ENCODE measurements at regions not wholly inside any gene's neighbourhood (a gene's known extent, or its start where the extent isn't known, plus 50 kb on each side); places are given as distances from the start of the nearest gene placed in this dataset.

DNA sequence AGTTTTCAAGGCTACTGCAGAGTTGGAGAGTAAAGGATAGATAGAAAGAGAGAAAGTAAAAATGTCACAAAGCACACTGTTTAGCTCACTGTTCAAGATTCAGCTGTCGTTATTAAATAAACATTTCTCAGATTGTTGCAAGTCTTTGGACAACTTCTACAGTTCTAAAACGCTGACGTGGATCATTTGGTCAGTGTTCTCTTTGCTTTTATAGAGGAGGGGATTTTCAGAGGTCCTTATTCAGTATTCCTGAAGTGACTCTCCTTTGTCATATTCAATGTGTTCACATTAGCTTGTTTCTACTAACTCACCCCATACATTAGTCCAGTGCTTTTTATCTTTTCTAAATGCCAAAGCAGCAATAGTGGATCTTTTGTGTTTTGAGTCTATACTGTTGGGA is 154.7 kb upstream of the ARGLU1 start:
- Histone ChIP-seq H3K9me3 (replicated peaks; ENCODE audit: control insufficient read depth, insufficient read depth, low read length) (no peaks in the 10 kb centered on the region), H3K9me1 (replicated peaks; ENCODE audit: control insufficient read depth, extremely low read depth, insufficient read depth, low read length) (no peaks in the 10 kb centered on the region), H3K27ac (ENCODE audit: insufficient read depth, low read depth, low read length) (no peak overlapping the region), H3K9ac (replicated peaks; ENCODE audit: extremely low read depth, insufficient read depth, low read length) (no peak overlapping the region), H3K4me3 (replicated peaks in 1 of 3; ENCODE audit: insufficient read depth in 1 of 3, low read depth in 1 of 3, low read length in 3 of 3) (no peak overlapping the region), H3K4me1 (ENCODE audit: control insufficient read depth, extremely low read depth, insufficient read depth, low read length) (no peaks in the 10 kb centered on the region), H3K79me2 (ENCODE audit: control insufficient read depth, insufficient read depth, low read length) (no peaks in the 10 kb centered on the region), H4K20me1 (replicated peaks; ENCODE audit: control insufficient read depth, extremely low read depth, insufficient read depth, low read length) (no peaks in the 10 kb centered on the region), H3K36me3 (ENCODE audit: control insufficient read depth in 2 of 2, extremely low read depth in 1 of 2, insufficient read depth in 2 of 2, low read length in 2 of 2) (no peaks in the 10 kb centered on the region), H2AFZ (ENCODE audit: low read depth, low read length) (no peak overlapping the region), H3K4me2 (ENCODE audit: insufficient read depth, low read length) (no peak overlapping the region), H3K27me3 (ENCODE audit: control insufficient read depth in 2 of 2, insufficient read depth in 2 of 2, low read length in 2 of 2) (no peaks in the 10 kb centered on the region)
- intact Hi-C loops (cut with micrococcal nuclease) (no loop called here), dilution Hi-C loops (cut with MboI; ENCODE audit: extremely low pct_ligation_motif_present, low sequenced_read_pairs) (no loop called here)
- ChIA-PET CTCF (no interaction called here), POLR2A (no interaction called here)
- FAIRE-seq = no peak
- DNase-seq (ENCODE audit: low read depth, low spot score) = no peak
- TF ChIP-seq GATA2 (IDR thresholded peaks at IDR 0.05; ENCODE audit: insufficient read depth, insufficient read length, low read depth, low read length) = no peak
- no peak for TF ChIP-seq POLR2A (IDR thresholded peaks at IDR 0.05; ENCODE audit: low read depth, low read length)
- TF ChIP-seq, protein P1, sequence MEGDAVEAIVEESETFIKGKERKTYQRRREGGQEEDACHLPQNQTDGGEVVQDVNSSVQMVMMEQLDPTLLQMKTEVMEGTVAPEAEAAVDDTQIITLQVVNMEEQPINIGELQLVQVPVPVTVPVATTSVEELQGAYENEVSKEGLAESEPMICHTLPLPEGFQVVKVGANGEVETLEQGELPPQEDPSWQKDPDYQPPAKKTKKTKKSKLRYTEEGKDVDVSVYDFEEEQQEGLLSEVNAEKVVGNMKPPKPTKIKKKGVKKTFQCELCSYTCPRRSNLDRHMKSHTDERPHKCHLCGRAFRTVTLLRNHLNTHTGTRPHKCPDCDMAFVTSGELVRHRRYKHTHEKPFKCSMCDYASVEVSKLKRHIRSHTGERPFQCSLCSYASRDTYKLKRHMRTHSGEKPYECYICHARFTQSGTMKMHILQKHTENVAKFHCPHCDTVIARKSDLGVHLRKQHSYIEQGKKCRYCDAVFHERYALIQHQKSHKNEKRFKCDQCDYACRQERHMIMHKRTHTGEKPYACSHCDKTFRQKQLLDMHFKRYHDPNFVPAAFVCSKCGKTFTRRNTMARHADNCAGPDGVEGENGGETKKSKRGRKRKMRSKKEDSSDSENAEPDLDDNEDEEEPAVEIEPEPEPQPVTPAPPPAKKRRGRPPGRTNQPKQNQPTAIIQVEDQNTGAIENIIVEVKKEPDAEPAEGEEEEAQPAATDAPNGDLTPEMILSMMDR (IDR thresholded peaks at IDR 0.05; ENCODE audit: extremely low read depth in 1 of 2, insufficient read depth in 1 of 2, low read depth in 1 of 2, low read length in 2 of 2) = no peak
- TF ChIP-seq JUN (IDR thresholded peaks at IDR 0.05; ENCODE audit: borderline replicate concordance, insufficient read depth, insufficient read length, low read depth) = no peak
- TF ChIP-seq MYC (IDR thresholded peaks at IDR 0.05; ENCODE audit: low read depth, low read length) = no peak
- TF ChIP-seq EZH2 (IDR thresholded peaks at IDR 0.05; ENCODE audit: borderline replicate concordance, low read depth, low read length, severe bottlenecking) = no peak
- TF ChIP-seq POLR2AphosphoS5 (IDR thresholded peaks at IDR 0.05; ENCODE audit: insufficient read depth, low read depth, low read length) = no peak
- no peak for TF ChIP-seq FOS (IDR thresholded peaks at IDR 0.05; ENCODE audit: borderline replicate concordance, insufficient read depth, low read length)
- TF ChIP-seq, protein P2, sequence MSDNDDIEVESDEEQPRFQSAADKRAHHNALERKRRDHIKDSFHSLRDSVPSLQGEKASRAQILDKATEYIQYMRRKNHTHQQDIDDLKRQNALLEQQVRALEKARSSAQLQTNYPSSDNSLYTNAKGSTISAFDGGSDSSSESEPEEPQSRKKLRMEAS (IDR thresholded peaks at IDR 0.05; ENCODE audit: insufficient read depth, insufficient read length) = no peak
- BruUV-seq (replicated peaks) = no TSS peak
